ENCODE measurements at regions not wholly inside any gene's neighbourhood (a gene's known extent, or its start where the extent isn't known, plus 50 kb on each side); places are given as distances from the start of the nearest gene placed in this dataset.

- TF ChIP-seq, protein P1, sequence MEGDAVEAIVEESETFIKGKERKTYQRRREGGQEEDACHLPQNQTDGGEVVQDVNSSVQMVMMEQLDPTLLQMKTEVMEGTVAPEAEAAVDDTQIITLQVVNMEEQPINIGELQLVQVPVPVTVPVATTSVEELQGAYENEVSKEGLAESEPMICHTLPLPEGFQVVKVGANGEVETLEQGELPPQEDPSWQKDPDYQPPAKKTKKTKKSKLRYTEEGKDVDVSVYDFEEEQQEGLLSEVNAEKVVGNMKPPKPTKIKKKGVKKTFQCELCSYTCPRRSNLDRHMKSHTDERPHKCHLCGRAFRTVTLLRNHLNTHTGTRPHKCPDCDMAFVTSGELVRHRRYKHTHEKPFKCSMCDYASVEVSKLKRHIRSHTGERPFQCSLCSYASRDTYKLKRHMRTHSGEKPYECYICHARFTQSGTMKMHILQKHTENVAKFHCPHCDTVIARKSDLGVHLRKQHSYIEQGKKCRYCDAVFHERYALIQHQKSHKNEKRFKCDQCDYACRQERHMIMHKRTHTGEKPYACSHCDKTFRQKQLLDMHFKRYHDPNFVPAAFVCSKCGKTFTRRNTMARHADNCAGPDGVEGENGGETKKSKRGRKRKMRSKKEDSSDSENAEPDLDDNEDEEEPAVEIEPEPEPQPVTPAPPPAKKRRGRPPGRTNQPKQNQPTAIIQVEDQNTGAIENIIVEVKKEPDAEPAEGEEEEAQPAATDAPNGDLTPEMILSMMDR (IDR thresholded peaks at IDR 0.05) = no peak
- no peak for TF ChIP-seq POLR2A (IDR thresholded peaks at IDR 0.05)
These were observed 122.4 kb downstream of the BASP1 start for GRCh38 chr5:17339841-17340240.

Data from testis (tissue), 2 donors.